Keratinocyte (primary cell): ENCODE measurements at regions not wholly inside any gene's neighbourhood (a gene's known extent, or its start where the extent isn't known, plus 50 kb on each side); places are given as distances from the start of the nearest gene placed in this dataset.

Source experiments
- DNase-seq: peaks from one replicate; pipeline ENCODE4 v3.0.0-alpha.2; 2011; ENCODE audit warnings: low read depth, missing footprints, low spot score
- FAIRE-seq: peaks from 2 replicates; lab custom pipeline; 2011; peaks lifted over from hg19 to GRCh38; lab: Jason Lieb, UNC
- H2AFZ ChIP-seq: 2 replicates; pipeline ENCODE4 v1.6.0; 2012; ENCODE audit warnings: low read length, control low read depth, inconsistent platforms; ENCODE audit not compliant: control insufficient read depth
- H3K27ac ChIP-seq: 2 replicates; pipeline ENCODE4 v1.5.1; 2011; ENCODE audit warnings: low read length; ENCODE audit not compliant: control insufficient read depth, insufficient read depth
- H3K27me3 ChIP-seq: 3 replicates; pipeline ENCODE4 v1.6.0; 2011; ENCODE audit warnings: low read length; ENCODE audit not compliant: control insufficient read depth, insufficient read depth; ENCODE audit errors: extremely low read depth
- H3K36me3 ChIP-seq, 2 experiments: 2 replicates in 1 of 2; 3 replicates in 1 of 2; pipeline ENCODE4 v1.5.1; 2011; ENCODE audit warnings: low read length in 2 of 2, mild to moderate bottlenecking in 1 of 2; ENCODE audit not compliant: control insufficient read depth in 2 of 2, insufficient read depth in 2 of 2; ENCODE audit errors: extremely low read depth in 1 of 2
- H3K4me1 ChIP-seq: 3 replicates; pipeline ENCODE4 v1.5.1; 2011; ENCODE audit warnings: low read length; ENCODE audit not compliant: control insufficient read depth, insufficient read depth; ENCODE audit errors: extremely low read depth
- H3K4me2 ChIP-seq: 3 replicates; pipeline ENCODE4 v1.6.0; 2011; ENCODE audit warnings: low read depth, low read length; ENCODE audit not compliant: control insufficient read depth, insufficient read depth; ENCODE audit errors: extremely low read depth
- H3K4me3 ChIP-seq, 3 experiments: fragments of 200-600 bp in 1 of 3; sonication (generic) in 1 of 3; 2 replicates in 2 of 3; 3 replicates in 1 of 3; pipeline ENCODE4 v1.5.1; 2011 to 2016; ENCODE audit warnings: low read length in 3 of 3, mild to moderate bottlenecking in 3 of 3, control low read depth in 2 of 3, inconsistent platforms in 1 of 3, low read depth in 1 of 3, mixed read lengths in 1 of 3, mixed run types in 1 of 3, moderate library complexity in 1 of 3; ENCODE audit not compliant: control insufficient read depth in 2 of 3, insufficient read depth in 2 of 3; ENCODE audit errors: extremely low read depth in 1 of 3
- H3K79me2 ChIP-seq: 2 replicates; pipeline ENCODE4 v1.6.0; 2012; ENCODE audit warnings: low read length; ENCODE audit not compliant: control insufficient read depth, insufficient read depth
- H3K9ac ChIP-seq: 3 replicates; pipeline ENCODE4 v1.6.0; 2011; ENCODE audit warnings: low read length; ENCODE audit not compliant: control insufficient read depth, insufficient read depth; ENCODE audit errors: extremely low read depth
- H3K9me1 ChIP-seq: 3 replicates; pipeline ENCODE4 v1.6.0; 2011; ENCODE audit warnings: low read length; ENCODE audit not compliant: control insufficient read depth, insufficient read depth; ENCODE audit errors: extremely low read depth
- H3K9me3 ChIP-seq: 2 replicates; pipeline ENCODE4 v1.5.1; 2012; ENCODE audit warnings: low read depth, low read length; ENCODE audit not compliant: control insufficient read depth
- H4K20me1 ChIP-seq: 3 replicates; pipeline ENCODE4 v1.6.0; 2011; ENCODE audit warnings: low read length; ENCODE audit not compliant: control insufficient read depth, insufficient read depth; ENCODE audit errors: extremely low read depth
- EZH2 ChIP-seq: IDR thresholded peaks from one replicate; pipeline ENCODE4 v1.6.1; 2012; ENCODE audit warnings: inconsistent platforms, mild to moderate bottlenecking, low read length, moderate library complexity
- dilution Hi-C: fragments of 300-500 bp; cut with MboI; formaldehyde crosslinking; loops from one replicate; pipeline ENCODE4 v1.7.0; 2020; ENCODE audit warnings: low sequenced_read_pairs; ENCODE audit not compliant: extremely low pct_ligation_motif_present
- TF ChIP-seq, protein P1 (sequence below), 3 experiments: IDR thresholded peaks in 1 of 3; conservative IDR thresholded peaks in 1 of 3; optimal IDR thresholded peaks in 1 of 3; 2 replicates in 2 of 3; 3 replicates in 1 of 3; pipeline versions ENCODE3 to v1.5.1; 2011; ENCODE audit warnings: low read length in 3 of 3, mild to moderate bottlenecking in 3 of 3, moderate library complexity in 2 of 3, control low read depth in 1 of 3, inconsistent platforms in 1 of 3; ENCODE audit not compliant: insufficient read depth in 2 of 3; ENCODE audit errors: extremely low read depth in 1 of 3

DNA sequence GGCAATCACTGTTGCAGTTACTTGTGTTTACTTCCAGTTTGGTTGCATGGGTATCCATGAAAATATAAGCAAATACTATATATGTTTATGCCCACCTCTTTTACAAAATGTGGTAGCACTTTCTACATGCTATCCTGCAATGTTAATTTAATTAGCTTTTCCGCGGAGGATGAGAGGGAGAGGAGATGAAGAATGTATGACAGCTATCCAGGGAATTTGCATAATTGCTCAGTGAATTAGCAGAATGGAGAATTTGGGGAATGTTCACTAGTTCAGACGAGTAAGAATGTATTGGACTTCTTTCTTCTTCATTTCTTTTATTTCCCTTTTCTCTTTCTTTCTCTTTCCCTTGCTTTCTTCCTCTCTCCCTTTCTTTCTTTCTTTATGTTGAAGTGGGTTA is 140.7 kb upstream of the SLC28A3 start:
- Histone ChIP-seq H3K79me2 (no peaks in the 10 kb centered on the region), H3K36me3 (no peaks in the 10 kb centered on the region), H3K9ac (no peak overlapping the region), H3K4me2 (no peak overlapping the region), H4K20me1 (no peaks in the 10 kb centered on the region), H3K4me1 (peaks cover 2% of the 10 kb centered on the region), H3K27me3 (no peaks in the 10 kb centered on the region), H3K4me3 (no peak overlapping the region), H3K9me3 (no peaks in the 10 kb centered on the region), H3K9me1 (no peaks in the 10 kb centered on the region), H2AFZ (no peak overlapping the region), H3K27ac (no peak overlapping the region)
- FAIRE-seq (no peak), DNase-seq (no peak)
- TF ChIP-seq, protein P1, sequence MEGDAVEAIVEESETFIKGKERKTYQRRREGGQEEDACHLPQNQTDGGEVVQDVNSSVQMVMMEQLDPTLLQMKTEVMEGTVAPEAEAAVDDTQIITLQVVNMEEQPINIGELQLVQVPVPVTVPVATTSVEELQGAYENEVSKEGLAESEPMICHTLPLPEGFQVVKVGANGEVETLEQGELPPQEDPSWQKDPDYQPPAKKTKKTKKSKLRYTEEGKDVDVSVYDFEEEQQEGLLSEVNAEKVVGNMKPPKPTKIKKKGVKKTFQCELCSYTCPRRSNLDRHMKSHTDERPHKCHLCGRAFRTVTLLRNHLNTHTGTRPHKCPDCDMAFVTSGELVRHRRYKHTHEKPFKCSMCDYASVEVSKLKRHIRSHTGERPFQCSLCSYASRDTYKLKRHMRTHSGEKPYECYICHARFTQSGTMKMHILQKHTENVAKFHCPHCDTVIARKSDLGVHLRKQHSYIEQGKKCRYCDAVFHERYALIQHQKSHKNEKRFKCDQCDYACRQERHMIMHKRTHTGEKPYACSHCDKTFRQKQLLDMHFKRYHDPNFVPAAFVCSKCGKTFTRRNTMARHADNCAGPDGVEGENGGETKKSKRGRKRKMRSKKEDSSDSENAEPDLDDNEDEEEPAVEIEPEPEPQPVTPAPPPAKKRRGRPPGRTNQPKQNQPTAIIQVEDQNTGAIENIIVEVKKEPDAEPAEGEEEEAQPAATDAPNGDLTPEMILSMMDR (optimal IDR thresholded peaks at IDR 0.05 in 1 of 3, IDR thresholded peaks at IDR 0.05 in 1 of 3, conservative IDR thresholded peaks at IDR 0.05 in 1 of 3; ENCODE audit: extremely low read depth in 1 of 3, insufficient read depth in 2 of 3, low read length in 3 of 3) = no peak
- no peak for TF ChIP-seq EZH2
- dilution Hi-C loops = no loop called here

DNA sequence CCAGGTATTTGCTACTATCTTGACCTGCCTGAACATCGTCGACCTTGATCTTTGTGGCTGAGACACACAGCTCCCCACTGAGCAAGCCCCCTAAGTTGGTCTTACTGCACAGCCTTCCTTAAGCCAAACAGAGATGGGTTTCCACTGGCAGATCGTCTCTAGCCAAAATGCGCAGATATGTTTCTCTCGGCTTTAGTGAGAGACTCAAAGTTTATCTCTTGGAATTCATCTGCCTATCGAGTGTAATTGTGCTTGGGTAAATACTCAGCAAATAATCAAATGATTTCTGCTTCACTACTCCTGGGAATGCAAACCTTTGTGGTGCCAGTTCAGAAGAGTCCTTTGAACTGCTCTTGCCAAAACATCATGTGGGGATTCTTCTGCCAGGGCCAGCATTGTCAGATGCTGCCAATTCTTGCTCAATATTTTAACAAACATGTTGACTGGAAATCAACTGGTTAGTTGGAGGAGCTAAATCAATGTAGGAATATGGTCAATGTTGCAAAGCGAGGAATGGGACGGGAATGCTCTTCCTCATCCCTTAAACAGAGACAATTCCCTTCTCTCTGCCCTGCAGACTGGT is 141.2 kb upstream of the SLC28A3 start:
- Histone ChIP-seq H3K4me1 (peaks cover 2% of the 10 kb centered on the region), H3K9me1 (no peaks in the 10 kb centered on the region), H2AFZ (no peak overlapping the region), H3K27ac (no peak overlapping the region), H3K36me3 (no peaks in the 10 kb centered on the region), H3K27me3 (no peaks in the 10 kb centered on the region), H3K9me3 (no peaks in the 10 kb centered on the region), H3K79me2 (no peaks in the 10 kb centered on the region), H4K20me1 (no peaks in the 10 kb centered on the region), H3K4me2 (no peak overlapping the region), H3K4me3 (no peak overlapping the region), H3K9ac (no peak overlapping the region)
- FAIRE-seq (no peak), DNase-seq (no peak)
- dilution Hi-C loops = no loop called here
- no peak for TF ChIP-seq EZH2
- TF ChIP-seq, protein P1 (optimal IDR thresholded peaks at IDR 0.05 in 1 of 3, IDR thresholded peaks at IDR 0.05 in 1 of 3, conservative IDR thresholded peaks at IDR 0.05 in 1 of 3; ENCODE audit: extremely low read depth in 1 of 3, insufficient read depth in 2 of 3, low read length in 3 of 3) = no peak
